Fibroblast of villous mesenchyme (primary cell): ENCODE measurements at regions not wholly inside any gene's neighbourhood (a gene's known extent, or its start where the extent isn't known, plus 50 kb on each side); places are given as distances from the start of the nearest gene placed in this dataset.

Source experiments
- DNase-seq: peaks from one replicate; pipeline ENCODE4 v3.0.0-alpha.2; 2010; ENCODE audit warnings: low read depth
- H3K4me3 ChIP-seq: 2 replicates; pipeline ENCODE4 v1.5.1; 2011; ENCODE audit warnings: low read depth, mild to moderate bottlenecking, low read length
- TF ChIP-seq, protein P1 (sequence below): IDR thresholded peaks from 2 replicates; pipeline ENCODE4 v1.5.1; 2012; ENCODE audit warnings: low read depth, mild to moderate bottlenecking, low read length; ENCODE audit not compliant: insufficient read depth

DNA sequence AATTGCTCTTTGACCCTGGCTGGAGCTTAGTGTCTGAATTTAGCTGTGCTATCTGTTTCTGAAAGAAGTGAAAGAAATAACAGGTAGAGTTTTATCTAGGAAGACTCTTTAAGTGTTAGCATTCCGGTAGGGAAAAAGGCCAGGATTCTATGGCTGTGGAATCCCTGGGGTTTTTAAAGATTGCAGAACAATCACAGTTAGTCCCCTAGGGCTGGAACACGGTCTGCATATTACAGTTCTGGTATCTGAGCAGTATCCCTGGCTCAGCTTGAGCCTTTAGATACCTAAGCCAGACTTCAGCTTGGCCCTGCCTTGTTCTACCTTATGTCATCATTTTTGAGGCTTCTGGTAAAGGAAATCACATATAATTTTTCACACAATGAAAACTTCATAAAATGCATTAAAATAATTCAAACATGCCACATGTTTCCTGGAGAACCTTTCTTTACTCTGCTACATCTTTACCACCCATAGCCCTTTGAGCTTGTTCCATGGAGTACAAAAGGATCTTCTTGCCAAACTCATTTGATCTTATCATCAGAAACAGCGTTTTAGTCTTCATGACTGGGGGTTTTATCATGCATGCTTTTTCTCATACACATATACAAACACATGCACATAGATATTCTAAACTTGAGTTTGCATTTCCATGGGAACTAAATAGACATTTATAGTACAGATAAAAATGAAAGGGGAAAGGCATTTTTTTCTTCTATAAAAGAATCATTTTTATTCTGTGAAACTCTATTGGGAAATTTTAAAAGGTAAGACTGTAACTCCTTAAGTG, 410.8 kb downstream of the CETN3 start:
- TF ChIP-seq, protein P1, sequence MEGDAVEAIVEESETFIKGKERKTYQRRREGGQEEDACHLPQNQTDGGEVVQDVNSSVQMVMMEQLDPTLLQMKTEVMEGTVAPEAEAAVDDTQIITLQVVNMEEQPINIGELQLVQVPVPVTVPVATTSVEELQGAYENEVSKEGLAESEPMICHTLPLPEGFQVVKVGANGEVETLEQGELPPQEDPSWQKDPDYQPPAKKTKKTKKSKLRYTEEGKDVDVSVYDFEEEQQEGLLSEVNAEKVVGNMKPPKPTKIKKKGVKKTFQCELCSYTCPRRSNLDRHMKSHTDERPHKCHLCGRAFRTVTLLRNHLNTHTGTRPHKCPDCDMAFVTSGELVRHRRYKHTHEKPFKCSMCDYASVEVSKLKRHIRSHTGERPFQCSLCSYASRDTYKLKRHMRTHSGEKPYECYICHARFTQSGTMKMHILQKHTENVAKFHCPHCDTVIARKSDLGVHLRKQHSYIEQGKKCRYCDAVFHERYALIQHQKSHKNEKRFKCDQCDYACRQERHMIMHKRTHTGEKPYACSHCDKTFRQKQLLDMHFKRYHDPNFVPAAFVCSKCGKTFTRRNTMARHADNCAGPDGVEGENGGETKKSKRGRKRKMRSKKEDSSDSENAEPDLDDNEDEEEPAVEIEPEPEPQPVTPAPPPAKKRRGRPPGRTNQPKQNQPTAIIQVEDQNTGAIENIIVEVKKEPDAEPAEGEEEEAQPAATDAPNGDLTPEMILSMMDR, result no peak
- H3K4me3 ChIP-seq, result no peak overlapping the region
- no peak for DNase-seq

DNA sequence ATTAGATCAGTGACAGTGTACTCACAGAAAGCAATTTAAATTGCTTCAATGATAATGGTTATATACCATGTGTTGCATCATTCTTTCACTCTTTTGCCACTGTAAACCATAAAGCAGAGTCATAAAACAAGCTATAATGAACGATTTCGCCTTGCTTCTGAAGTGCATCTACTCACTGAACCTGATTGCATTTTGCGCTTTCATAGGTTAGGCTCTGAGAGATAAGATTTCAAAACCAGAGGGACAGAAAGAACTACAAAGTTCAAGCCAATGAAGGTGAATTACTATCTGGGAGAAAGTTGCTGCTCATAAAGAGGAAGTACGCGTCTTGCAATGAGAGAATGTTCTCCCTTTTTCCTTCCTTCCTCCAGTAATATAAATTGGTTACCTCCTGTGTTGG, 412.7 kb downstream of the CETN3 start:
- H3K4me3 ChIP-seq, result no peak overlapping the region
- TF ChIP-seq, protein P1, result no peak
- no peak for DNase-seq

DNA sequence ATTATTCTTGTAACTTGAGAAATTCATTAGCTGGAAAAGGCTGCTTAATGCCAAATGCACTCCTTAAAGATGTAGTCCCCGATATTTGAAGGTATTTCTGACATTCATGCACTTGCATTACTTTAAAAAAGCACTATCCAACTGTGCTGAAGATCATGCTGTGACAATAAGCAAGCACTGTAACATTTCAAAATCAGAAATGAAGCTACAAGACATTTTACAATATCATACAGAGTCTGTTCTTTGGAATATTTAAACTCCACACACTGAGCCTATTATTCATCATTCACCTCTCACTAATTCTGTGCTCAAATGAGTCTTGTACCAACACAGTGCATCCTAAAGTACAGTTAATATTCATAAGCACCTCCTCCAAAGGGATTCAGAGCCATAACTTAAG, 413.2 kb downstream of the CETN3 start:
- DNase-seq, result no peak
- no peak overlapping the region for H3K4me3 ChIP-seq
- TF ChIP-seq, protein P1, result no peak

DNA sequence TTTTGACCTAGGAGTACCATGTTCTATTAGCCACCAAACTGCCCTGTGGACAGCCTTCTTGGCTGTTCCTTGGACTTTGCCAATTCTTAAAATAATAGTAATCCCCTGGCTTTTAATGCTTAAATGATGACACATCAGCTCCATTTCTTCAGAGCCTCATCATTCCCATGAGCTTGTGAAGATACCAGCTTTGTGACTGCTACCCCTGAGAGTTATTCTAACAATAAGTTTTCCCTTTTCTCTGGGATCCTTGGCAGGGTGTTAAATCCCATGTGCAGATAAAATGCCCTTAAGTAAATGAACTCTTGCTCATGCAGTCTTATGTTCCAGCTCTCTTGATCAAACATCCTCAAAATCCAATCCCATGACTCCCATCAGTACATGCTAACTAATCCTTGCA, 415.3 kb downstream of the CETN3 start:
- H3K4me3 ChIP-seq, result no peak overlapping the region
- TF ChIP-seq, protein P1, result no peak
- DNase-seq, result no peak

DNA sequence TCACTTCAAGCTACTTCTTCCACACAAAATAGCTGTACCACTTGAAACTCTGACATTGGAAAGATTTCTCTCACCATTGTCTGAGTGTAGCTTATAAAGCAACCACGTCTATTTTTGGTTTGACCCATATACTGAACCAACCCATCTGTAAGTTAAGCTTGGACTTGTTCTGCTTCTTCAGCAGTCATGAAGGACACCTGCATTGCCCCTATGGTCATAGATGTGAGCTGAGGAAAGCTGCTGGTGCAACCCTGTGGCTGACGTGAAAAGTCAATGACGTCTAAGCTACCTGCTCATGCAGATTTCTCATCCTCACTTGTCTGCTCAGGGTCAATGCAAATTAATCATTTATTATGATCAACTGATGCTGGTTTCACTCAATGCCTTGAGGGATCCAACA, 417.4 kb downstream of the CETN3 start:
- DNase-seq, result no peak
- no peak overlapping the region for H3K4me3 ChIP-seq

DNA sequence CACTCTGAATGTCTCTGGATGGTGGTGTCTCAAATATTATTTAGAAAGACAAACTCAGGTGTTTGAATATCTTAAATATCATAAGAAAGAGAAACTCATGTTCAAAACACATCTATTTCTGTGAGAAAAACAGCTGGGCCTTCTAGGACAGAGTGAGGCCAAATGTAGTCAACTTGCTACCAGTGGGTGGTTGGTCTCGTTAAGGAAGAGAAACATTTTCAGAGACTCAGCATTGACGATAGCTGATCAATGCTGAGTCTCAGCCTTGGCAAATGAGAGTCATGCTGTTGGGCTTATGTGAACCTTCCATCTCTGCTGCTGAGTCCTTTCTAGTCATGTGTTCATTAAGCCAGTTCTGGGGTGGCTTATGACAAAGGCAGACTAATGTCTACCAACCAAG, 418.0 kb downstream of the CETN3 start:
- no peak for DNase-seq
- H3K4me3 ChIP-seq, result no peak overlapping the region
- TF ChIP-seq, protein P1, result no peak

More for the DNA sequence above, 417.4 kb downstream of the CETN3 start:
- TF ChIP-seq, protein P1, result no peak

DNA sequence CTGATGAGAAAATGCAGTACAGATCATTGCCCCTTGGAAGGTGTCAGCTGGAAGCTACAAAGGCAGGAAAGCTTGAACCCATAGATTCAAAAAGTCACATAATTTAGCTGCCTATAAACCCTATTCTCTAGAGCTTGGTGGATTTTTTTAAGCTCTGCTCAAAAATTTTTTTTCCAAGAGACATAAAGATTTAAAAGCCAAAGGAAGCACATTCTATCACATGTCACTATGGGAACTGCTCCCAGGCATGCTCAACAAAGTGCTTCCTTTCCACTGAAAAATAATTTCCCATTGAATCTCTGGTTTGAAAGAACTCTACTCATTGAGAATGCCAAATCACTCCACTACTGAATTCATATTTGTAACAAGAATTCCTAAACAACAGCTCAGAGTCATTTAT, 419.8 kb downstream of the CETN3 start:
- no peak overlapping the region for H3K4me3 ChIP-seq
- TF ChIP-seq, protein P1, result no peak
- no peak for DNase-seq
